Tibial nerve (tissue), 4 donors: ENCODE measurements at regions not wholly inside any gene's neighbourhood (a gene's known extent, or its start where the extent isn't known, plus 50 kb on each side); places are given as distances from the start of the nearest gene placed in this dataset.

Experiments
- DNase-seq, 2 donors: peaks; one replicate each; pipeline ENCODE4 v3.0.0-alpha.2; 2019; ENCODE audit warnings: low spot score in 2 of 2
- H3K27ac ChIP-seq, 4 donors: fragments of 200-600 bp; sonication (generic) in 3 of 4; one replicate each; pipeline ENCODE4 v1.5.1; 2017 to 2019; ENCODE audit warnings: mild to moderate bottlenecking in 1 of 4
- H3K27me3 ChIP-seq, 2 donors: fragments of 200-600 bp; sonication (generic) in 1 of 2; one replicate each; pipeline versions ENCODE4 v1.5.1 to v1.6.0; 2017 to 2019
- H3K36me3 ChIP-seq, 3 donors: fragments of 200-600 bp; sonication (generic); one replicate each; pipeline ENCODE4 v1.5.1; 2018 to 2019
- H3K4me1 ChIP-seq, 4 donors: fragments of 200-600 bp; sonication (generic) in 3 of 4; one replicate each; pipeline ENCODE4 v1.5.1; 2017 to 2019
- H3K4me3 ChIP-seq, 4 donors: fragments of 200-600 bp; sonication (generic) in 3 of 4; one replicate each; pipeline ENCODE4 v1.5.1; 2017 to 2019; ENCODE audit warnings: mild to moderate bottlenecking in 1 of 4, moderate library complexity in 1 of 4
- H3K9me3 ChIP-seq, 4 donors: fragments of 200-600 bp; sonication (generic) in 3 of 4; one replicate each; pipeline ENCODE4 v1.5.1; 2017 to 2019
- CTCF ChIP-seq, 5 experiments: fragments of 200-600 bp in 3 of 5; fragments of 450-650 bp in 2 of 5; sonication (generic) in 3 of 5; IDR thresholded peaks; one replicate each; pipeline ENCODE4 v1.5.1; 2016 to 2019; ENCODE audit warnings: antibody characterized with exemption in 5 of 5, mild to moderate bottlenecking in 3 of 5, moderate library complexity in 2 of 5
- EP300 ChIP-seq, 2 donors: sonication (generic); formaldehyde crosslinking; IDR thresholded peaks; one replicate each; pipeline ENCODE4 v1.6.1; 2017; ENCODE audit warnings: antibody characterized with exemption in 2 of 2, mild to moderate bottlenecking in 1 of 2
- POLR2A ChIP-seq, 2 donors: fragments of 450-650 bp; IDR thresholded peaks; one replicate each; pipeline ENCODE4 v1.6.1; 2017; ENCODE audit warnings: antibody characterized with exemption in 2 of 2, mild to moderate bottlenecking in 2 of 2, moderate library complexity in 2 of 2
- WGBS, 2 donors: methylation state at CpG; one replicate each; pipeline ENCODE4 v1.1.5; 2018; 5-methylcytosine and 5-hydroxymethylcytosine counted together

- Histone ChIP-seq H3K27me3 (no peaks in the 10 kb centered on the region), H3K4me1 (peaks cover 0 to 22% (median 0%) of the 10 kb centered on the region in 4 donors), H3K36me3 (no peaks in the 10 kb centered on the region), H3K27ac (peak overlapping the region in 1 of 4 donors; percentile 27), H3K9me3 (no peaks in the 10 kb centered on the region), H3K4me3 (no peak overlapping the region)
- TF ChIP-seq CTCF (IDR thresholded peaks at IDR 0.05): no peak
- no peak for TF ChIP-seq EP300 (IDR thresholded peaks at IDR 0.05)
- no peak for TF ChIP-seq POLR2A (IDR thresholded peaks at IDR 0.05)
- WGBS, 2 donors: 95 to 97% methylated on average over 2 of the region's 2 CpGs
- DNase-seq: no peak
These were observed 87.3 kb downstream of the RSPH3 start for GRCh38 chr6:158912655-158913054.

DNA sequence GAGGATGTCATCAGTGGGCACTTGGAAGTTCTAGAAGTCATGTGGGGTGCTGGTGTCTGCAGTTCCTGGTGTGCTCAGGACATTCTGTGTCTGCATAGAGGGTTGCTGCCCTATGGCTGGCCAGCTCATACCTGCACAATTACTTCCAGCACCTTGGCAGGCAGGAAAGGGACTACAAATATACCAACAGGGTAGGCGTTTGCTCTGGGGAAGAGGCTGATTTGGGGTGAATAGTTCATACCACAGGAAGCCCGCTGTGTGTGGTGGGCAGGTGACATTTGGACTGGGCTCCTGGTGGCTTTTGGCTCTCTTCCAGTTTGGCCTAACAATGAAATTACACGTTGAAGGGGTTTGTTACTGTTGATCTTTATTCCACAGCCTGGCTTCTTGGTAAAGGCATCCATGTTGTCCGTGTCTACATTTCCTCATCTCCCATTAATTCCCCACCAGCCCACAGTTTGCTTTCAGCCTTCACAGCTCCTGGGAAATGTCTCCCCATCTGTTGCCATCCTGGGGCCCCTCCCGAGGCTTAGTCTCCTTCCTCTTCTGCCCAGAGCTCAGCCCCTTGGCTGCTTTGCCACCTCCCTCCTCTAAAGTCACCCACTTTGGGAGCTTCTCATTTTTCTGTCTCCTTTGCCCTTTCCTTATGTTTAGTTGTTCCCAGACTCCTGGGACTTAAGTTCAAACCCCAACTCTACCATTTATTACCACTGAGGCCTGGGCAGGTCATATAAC is 88.1 kb downstream of the RSPH3 start:
- H3K36me3 ChIP-seq: no peaks in the 10 kb centered on the region
- no peaks in the 10 kb centered on the region for H3K27me3 ChIP-seq
- H3K4me3 ChIP-seq: no peak overlapping the region
- TF ChIP-seq CTCF (IDR thresholded peaks at IDR 0.05): no peak
- no peak for TF ChIP-seq POLR2A (IDR thresholded peaks at IDR 0.05)
- no peak for TF ChIP-seq EP300 (IDR thresholded peaks at IDR 0.05)
- DNase-seq: no peak
- H3K27ac ChIP-seq: peak overlapping the region in 1 of 4 donors; percentile 27
- no peaks in the 10 kb centered on the region for H3K9me3 ChIP-seq
- WGBS, 2 donors: 61 to 69% methylated on average over 5 of the region's 5 CpGs
- peaks cover 0 to 16% (median 0%) of the 10 kb centered on the region in 4 donors for H3K4me1 ChIP-seq

- peaks cover 0 to 9% (median under 1%) of the 10 kb centered on the region in 4 donors for H3K9me3 ChIP-seq
- peaks cover 0 to 7% (median 0%) of the 10 kb centered on the region in 4 donors for H3K4me1 ChIP-seq
- no peaks in the 10 kb centered on the region for H3K27me3 ChIP-seq
- TF ChIP-seq POLR2A (IDR thresholded peaks at IDR 0.05): no peak
- no peak for TF ChIP-seq CTCF (IDR thresholded peaks at IDR 0.05)
- no peak for TF ChIP-seq EP300 (IDR thresholded peaks at IDR 0.05)
- DNase-seq: no peak
- 49 to 52% methylated on average over 12 of the region's 12 CpGs for WGBS, 2 donors
- H3K27ac ChIP-seq: peak overlapping the region in 1 of 4 donors; percentile 55
- H3K4me3 ChIP-seq: no peak overlapping the region
- H3K36me3 ChIP-seq: no peaks in the 10 kb centered on the region
These were observed 89.2 kb downstream of the RSPH3 start for GRCh38 chr6:158910484-158911440.

DNA sequence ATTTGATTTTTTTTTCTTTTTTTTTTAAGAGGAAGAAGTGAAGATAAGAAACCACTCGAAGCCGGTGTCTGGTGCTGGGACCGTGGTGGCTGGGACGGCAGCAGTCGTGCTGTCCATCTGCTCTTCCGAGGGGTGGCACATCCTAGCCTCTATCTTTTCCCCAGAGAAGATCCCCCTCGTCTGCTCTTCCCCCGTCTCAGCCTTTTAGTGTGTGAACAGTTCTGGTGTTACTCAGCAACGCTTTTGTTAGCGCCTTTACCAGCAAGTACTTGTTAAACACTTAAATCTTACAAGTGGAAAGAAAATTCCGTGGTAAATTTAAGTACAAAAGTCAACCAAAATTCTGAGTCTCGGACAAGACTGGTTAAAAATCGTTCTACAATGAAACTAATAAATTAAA is 90.1 kb downstream of the RSPH3 start:
- no peaks in the 10 kb centered on the region for H3K36me3 ChIP-seq
- H3K27me3 ChIP-seq: no peaks in the 10 kb centered on the region
- DNase-seq: no peak
- H3K27ac ChIP-seq: peak overlapping the region in 1 of 4 donors; percentile 55
- TF ChIP-seq EP300 (IDR thresholded peaks at IDR 0.05) (no peak), POLR2A (IDR thresholded peaks at IDR 0.05) (no peak), CTCF (IDR thresholded peaks at IDR 0.05) (no peak)
- peaks cover 0 to 7% (median 0%) of the 10 kb centered on the region in 4 donors for H3K4me1 ChIP-seq
- H3K9me3 ChIP-seq: peaks cover 0 to 18% (median 5%) of the 10 kb centered on the region in 4 donors
- no peak overlapping the region for H3K4me3 ChIP-seq
- 63 to 71% methylated on average over 13 of the region's 13 CpGs for WGBS, 2 donors
